HCT116 (cell line): ENCODE measurements at regions not wholly inside any gene's neighbourhood (a gene's known extent, or its start where the extent isn't known, plus 50 kb on each side); places are given as distances from the start of the nearest gene placed in this dataset.

Experiments used
- ATAC-seq: fragments of 200-7000 bp; cut with Tn5 transposase; 2 replicates; pipeline ENCODE4 v1.9.1; 2020; ENCODE audit warnings: mild to moderate bottlenecking, moderate library complexity
- BruUV-seq: library from RNA; stranded (reverse); fragments of 400-500 nt; replicated peaks from 2 replicates; lab custom pipeline; 2021; lab: Mats Ljungman, UMichigan
- CTCF ChIA-PET: fragments of 300-600 bp; sonication (Branson Sonifier 250); formaldehyde crosslinking; loops from one replicate; lab custom pipeline; 2021; ENCODE audit warnings: antibody characterized with exemption; lab: Charles Lee
- POLR2A ChIA-PET: fragments of 300-600, 350-600 bp; sonication (Branson Sonifier 250); formaldehyde crosslinking; loops from one replicate; lab custom pipeline; 2021; ENCODE audit warnings: antibody characterized with exemption; lab: Charles Lee
- RAD21 ChIA-PET, 2 experiments: fragments of 300-600 bp; sonication (Branson Sonifier 250); formaldehyde crosslinking; loops; one replicate each; lab custom pipeline; 2023; ENCODE audit warnings: low total read pairs in 2 of 2; ENCODE audit not compliant: uncharacterized antibody in 2 of 2, unreplicated experiment in 2 of 2, low non-redundant PET in 1 of 2; lab: Charles Lee
- DNase-seq: peaks from one replicate; pipeline ENCODE4 v3.0.0-alpha.2; 2010; ENCODE audit warnings: low read depth, low spot score
- H2AFZ ChIP-seq: fragments of 200-600 bp; shearing (Covaris generic), sonication (generic); 2 replicates; pipeline ENCODE4 v1.6.1; 2017; ENCODE audit warnings: low read depth, mixed run types, mixed read lengths, antibody characterized with exemption, low read length; ENCODE audit not compliant: poor library complexity, severe bottlenecking
- H3K27ac ChIP-seq: 2 replicates; pipeline ENCODE4 v1.5.1; 2012; ENCODE audit warnings: low read depth, low read length
- H3K27me3 ChIP-seq: fragments of 200-600 bp; sonication (generic); 2 replicates; pipeline ENCODE4 v1.6.1; 2016; ENCODE audit warnings: mixed run types, low read length, mixed read lengths; ENCODE audit not compliant: insufficient read depth
- H3K36me3 ChIP-seq, 2 experiments: fragments of 200-500 bp in 1 of 2; fragments of 200-600 bp in 1 of 2; sonication (Bioruptor generic) in 1 of 2; sonication (generic) in 1 of 2; 2 replicates each; pipeline versions ENCODE4 v1.5.1 to v1.6.1; 2014 to 2016; ENCODE audit warnings: low read length in 2 of 2, inconsistent platforms in 1 of 2, mixed read lengths in 1 of 2, mixed run types in 1 of 2; ENCODE audit not compliant: insufficient read depth in 2 of 2, control insufficient read depth in 1 of 2
- H3K4me1 ChIP-seq, 2 experiments: fragments of 200-600 bp in 1 of 2; sonication (generic) in 1 of 2; 2 replicates each; pipeline versions ENCODE4 v1.5.1 to v1.6.1; 2012 to 2017; ENCODE audit warnings: low read length in 2 of 2, inconsistent platforms in 1 of 2, mild to moderate bottlenecking in 1 of 2, mixed read lengths in 1 of 2, mixed run types in 1 of 2, moderate library complexity in 1 of 2; ENCODE audit not compliant: insufficient read depth in 2 of 2, control insufficient read depth in 1 of 2
- H3K4me2 ChIP-seq: fragments of 200-600 bp; sonication (generic); 2 replicates; pipeline ENCODE4 v1.6.1; 2017; ENCODE audit warnings: mixed run types, low read length, mixed read lengths
- H3K4me3 ChIP-seq, 2 experiments: fragments of 200-600 bp in 1 of 2; sonication (generic) in 1 of 2; replicated peaks in 1 of 2; 2 replicates each; pipeline ENCODE4 v1.5.1; 2011 to 2016; ENCODE audit warnings: low read length in 2 of 2, control low read depth in 1 of 2, low read depth in 1 of 2, mild to moderate bottlenecking in 1 of 2, mixed read lengths in 1 of 2, mixed run types in 1 of 2
- H3K79me2 ChIP-seq: fragments of 200-600 bp; sonication (generic); 2 replicates; pipeline ENCODE4 v1.6.1; 2017; ENCODE audit warnings: mild to moderate bottlenecking, mixed run types, low read length, moderate library complexity, mixed read lengths; ENCODE audit not compliant: insufficient read depth
- H3K9ac ChIP-seq: fragments of 200-600 bp; sonication (generic); 2 replicates; pipeline ENCODE4 v1.6.1; 2016; ENCODE audit warnings: low read length, mixed read lengths
- H3K9me2 ChIP-seq: fragments of 200-600 bp; sonication (generic), shearing (Covaris generic); 2 replicates; pipeline ENCODE4 v1.6.1; 2017; ENCODE audit warnings: mixed run types, mild to moderate bottlenecking, moderate library complexity; ENCODE audit not compliant: insufficient read depth
- H3K9me3 ChIP-seq, 2 experiments: fragments of 200-500 bp in 1 of 2; fragments of 200-600 bp in 1 of 2; sonication (Bioruptor generic) in 1 of 2; sonication (generic) in 1 of 2; 2 replicates each; pipeline ENCODE4 v1.6.1; 2014 to 2017; ENCODE audit warnings: low read length in 2 of 2, mixed read lengths in 2 of 2, inconsistent platforms in 1 of 2, low read depth in 1 of 2, mild to moderate bottlenecking in 1 of 2, mixed run types in 1 of 2, moderate library complexity in 1 of 2; ENCODE audit not compliant: control insufficient read depth in 1 of 2, insufficient read depth in 1 of 2
- H4K20me1 ChIP-seq: fragments of 200-600 bp; sonication (generic), shearing (Covaris generic); 2 replicates; pipeline ENCODE4 v1.6.1; 2017; ENCODE audit warnings: mixed run types, mild to moderate bottlenecking, moderate library complexity; ENCODE audit not compliant: insufficient read depth
- CBX3 ChIP-seq: IDR thresholded peaks from 2 replicates; pipeline ENCODE4 v1.6.1; 2012; ENCODE audit warnings: low read depth
- FOSL1 ChIP-seq: IDR thresholded peaks from 2 replicates; pipeline ENCODE4 v1.6.1; 2012; ENCODE audit warnings: low read depth
- POLR2AphosphoS5 ChIP-seq: IDR thresholded peaks from 2 replicates; pipeline ENCODE4 v1.6.1; 2011; ENCODE audit warnings: mild to moderate bottlenecking, low read depth, low read length, moderate library complexity
- RAD21 ChIP-seq: IDR thresholded peaks from 2 replicates; pipeline ENCODE4 v1.6.1; 2012; ENCODE audit warnings: low read depth, mild to moderate bottlenecking
- SIN3A ChIP-seq: IDR thresholded peaks from 2 replicates; pipeline ENCODE4 v1.6.1; 2012; ENCODE audit warnings: low read depth
- SP1 ChIP-seq: IDR thresholded peaks from 2 replicates; pipeline ENCODE4 v1.6.1; 2012; ENCODE audit warnings: low read depth
- TCF7L2 ChIP-seq: IDR thresholded peaks from 2 replicates; pipeline ENCODE4 v1.7.0; 2011; ENCODE audit warnings: borderline replicate concordance, inconsistent platforms; ENCODE audit not compliant: insufficient read depth, insufficient read length; ENCODE audit errors: extremely low read depth
- ZFX ChIP-seq: fragments of 450-650 bp; IDR thresholded peaks from 2 replicates; pipeline ENCODE4 v1.6.1; 2017
- ZNF274 ChIP-seq: fragments of 200-500 bp; sonication (Bioruptor generic); IDR thresholded peaks from 2 replicates; pipeline ENCODE4 v1.6.1; 2014; ENCODE audit warnings: mild to moderate bottlenecking, low read depth, low read length, inconsistent platforms
- intact Hi-C: fragments of 100-400 bp; cut with micrococcal nuclease; formaldehyde crosslinking; loops from 2 replicates; pipeline ENCODE4 v1.10.0; 2022
- TF ChIP-seq, protein P1 (sequence below): IDR thresholded peaks from 2 replicates; pipeline ENCODE4 v1.6.1; 2012; ENCODE audit warnings: low read depth
- TF ChIP-seq, protein P2 (sequence below), 3 experiments: fragments of 200-600 bp in 1 of 3; sonication (generic) in 1 of 3; IDR thresholded peaks in 2 of 3; conservative IDR thresholded peaks in 1 of 3; 2 replicates each; pipeline ENCODE4 v1.5.1; 2012 to 2017; ENCODE audit warnings: low read depth in 2 of 3, low read length in 2 of 3, antibody characterized with exemption in 1 of 3, borderline replicate concordance in 1 of 3, control low read depth in 1 of 3, mild to moderate bottlenecking in 1 of 3, mixed read lengths in 1 of 3, mixed run types in 1 of 3, moderate library complexity in 1 of 3; ENCODE audit not compliant: insufficient read depth in 1 of 3

DNA sequence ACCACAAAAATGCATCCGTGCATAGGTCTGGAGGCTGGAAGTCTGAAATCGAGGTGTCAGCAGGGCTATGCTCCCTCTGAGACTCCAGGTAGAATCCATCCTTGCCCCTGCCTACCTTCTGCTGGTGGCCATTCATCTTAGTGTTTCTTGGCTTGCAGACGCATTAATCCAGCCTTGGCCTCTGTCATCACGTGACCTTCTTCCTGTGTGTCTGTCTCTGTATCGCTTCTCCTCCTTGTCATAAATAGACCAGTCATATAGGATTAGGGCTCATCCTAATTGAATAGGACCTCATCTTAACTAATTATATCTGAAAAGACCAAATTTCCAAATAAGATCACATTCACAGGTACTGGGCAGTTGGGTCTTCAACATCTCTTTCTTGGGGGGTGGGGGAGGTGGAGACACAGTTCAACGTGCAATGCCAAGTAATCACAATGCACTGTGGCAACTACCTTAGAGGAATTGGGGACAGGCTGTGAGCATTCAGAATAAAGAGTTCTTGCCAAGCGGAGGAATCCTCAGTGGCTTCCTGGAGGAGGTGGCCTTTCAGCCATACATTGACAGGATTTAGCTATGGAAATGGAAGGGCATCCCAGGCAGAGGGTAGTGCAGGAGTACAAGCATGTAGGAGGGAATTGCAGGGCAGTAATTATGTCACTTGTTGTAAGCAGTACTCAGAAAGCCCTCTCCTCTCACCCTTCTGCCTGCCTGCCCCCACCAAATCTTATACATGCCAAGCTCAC lies 96.2 kb upstream of the SYT13 start:
- no peak overlapping the region for H3K4me2 ChIP-seq
- no peaks in the 10 kb centered on the region for H3K36me3 ChIP-seq
- no peak for DNase-seq
- intact Hi-C loops = no loop called here
- H3K9ac ChIP-seq = no peak overlapping the region
- H3K9me3 ChIP-seq = no peaks in the 10 kb centered on the region
- no TSS peak for BruUV-seq
- no peak overlapping the region for H2AFZ ChIP-seq
- H3K4me1 ChIP-seq = no peaks in the 10 kb centered on the region
- H3K27ac ChIP-seq = no peak overlapping the region
- no peaks in the 10 kb centered on the region for H3K9me2 ChIP-seq
- RAD21 ChIA-PET = no interaction called here
- ATAC-seq = no peak
- H3K27me3 ChIP-seq = peaks cover 20% of the 10 kb centered on the region
- TF ChIP-seq, protein P1, sequence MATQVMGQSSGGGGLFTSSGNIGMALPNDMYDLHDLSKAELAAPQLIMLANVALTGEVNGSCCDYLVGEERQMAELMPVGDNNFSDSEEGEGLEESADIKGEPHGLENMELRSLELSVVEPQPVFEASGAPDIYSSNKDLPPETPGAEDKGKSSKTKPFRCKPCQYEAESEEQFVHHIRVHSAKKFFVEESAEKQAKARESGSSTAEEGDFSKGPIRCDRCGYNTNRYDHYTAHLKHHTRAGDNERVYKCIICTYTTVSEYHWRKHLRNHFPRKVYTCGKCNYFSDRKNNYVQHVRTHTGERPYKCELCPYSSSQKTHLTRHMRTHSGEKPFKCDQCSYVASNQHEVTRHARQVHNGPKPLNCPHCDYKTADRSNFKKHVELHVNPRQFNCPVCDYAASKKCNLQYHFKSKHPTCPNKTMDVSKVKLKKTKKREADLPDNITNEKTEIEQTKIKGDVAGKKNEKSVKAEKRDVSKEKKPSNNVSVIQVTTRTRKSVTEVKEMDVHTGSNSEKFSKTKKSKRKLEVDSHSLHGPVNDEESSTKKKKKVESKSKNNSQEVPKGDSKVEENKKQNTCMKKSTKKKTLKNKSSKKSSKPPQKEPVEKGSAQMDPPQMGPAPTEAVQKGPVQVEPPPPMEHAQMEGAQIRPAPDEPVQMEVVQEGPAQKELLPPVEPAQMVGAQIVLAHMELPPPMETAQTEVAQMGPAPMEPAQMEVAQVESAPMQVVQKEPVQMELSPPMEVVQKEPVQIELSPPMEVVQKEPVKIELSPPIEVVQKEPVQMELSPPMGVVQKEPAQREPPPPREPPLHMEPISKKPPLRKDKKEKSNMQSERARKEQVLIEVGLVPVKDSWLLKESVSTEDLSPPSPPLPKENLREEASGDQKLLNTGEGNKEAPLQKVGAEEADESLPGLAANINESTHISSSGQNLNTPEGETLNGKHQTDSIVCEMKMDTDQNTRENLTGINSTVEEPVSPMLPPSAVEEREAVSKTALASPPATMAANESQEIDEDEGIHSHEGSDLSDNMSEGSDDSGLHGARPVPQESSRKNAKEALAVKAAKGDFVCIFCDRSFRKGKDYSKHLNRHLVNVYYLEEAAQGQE = no peak
- TF ChIP-seq FOSL1 (no peak), POLR2AphosphoS5 (no peak), TCF7L2 (no peak), CBX3 (no peak), SP1 (no peak), ZFX (no peak), ZNF274 (no peak), SIN3A (no peak), RAD21 (no peak)
- TF ChIP-seq, protein P2, sequence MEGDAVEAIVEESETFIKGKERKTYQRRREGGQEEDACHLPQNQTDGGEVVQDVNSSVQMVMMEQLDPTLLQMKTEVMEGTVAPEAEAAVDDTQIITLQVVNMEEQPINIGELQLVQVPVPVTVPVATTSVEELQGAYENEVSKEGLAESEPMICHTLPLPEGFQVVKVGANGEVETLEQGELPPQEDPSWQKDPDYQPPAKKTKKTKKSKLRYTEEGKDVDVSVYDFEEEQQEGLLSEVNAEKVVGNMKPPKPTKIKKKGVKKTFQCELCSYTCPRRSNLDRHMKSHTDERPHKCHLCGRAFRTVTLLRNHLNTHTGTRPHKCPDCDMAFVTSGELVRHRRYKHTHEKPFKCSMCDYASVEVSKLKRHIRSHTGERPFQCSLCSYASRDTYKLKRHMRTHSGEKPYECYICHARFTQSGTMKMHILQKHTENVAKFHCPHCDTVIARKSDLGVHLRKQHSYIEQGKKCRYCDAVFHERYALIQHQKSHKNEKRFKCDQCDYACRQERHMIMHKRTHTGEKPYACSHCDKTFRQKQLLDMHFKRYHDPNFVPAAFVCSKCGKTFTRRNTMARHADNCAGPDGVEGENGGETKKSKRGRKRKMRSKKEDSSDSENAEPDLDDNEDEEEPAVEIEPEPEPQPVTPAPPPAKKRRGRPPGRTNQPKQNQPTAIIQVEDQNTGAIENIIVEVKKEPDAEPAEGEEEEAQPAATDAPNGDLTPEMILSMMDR (IDR thresholded peaks at IDR 0.05 in 2 of 3, conservative IDR thresholded peaks at IDR 0.05 in 1 of 3; ENCODE audit: borderline replicate concordance in 1 of 3, insufficient read depth in 1 of 3, low read depth in 2 of 3, low read length in 2 of 3) = no peak
- no peaks in the 10 kb centered on the region for H3K79me2 ChIP-seq
- CTCF ChIA-PET = no interaction called here
- POLR2A ChIA-PET = no interaction called here
- H3K4me3 ChIP-seq = no peak overlapping the region
- no peaks in the 10 kb centered on the region for H4K20me1 ChIP-seq
